ENCODE measurements at regions not wholly inside any gene's neighbourhood (a gene's known extent, or its start where the extent isn't known, plus 50 kb on each side); places are given as distances from the start of the nearest gene placed in this dataset.

DNA sequence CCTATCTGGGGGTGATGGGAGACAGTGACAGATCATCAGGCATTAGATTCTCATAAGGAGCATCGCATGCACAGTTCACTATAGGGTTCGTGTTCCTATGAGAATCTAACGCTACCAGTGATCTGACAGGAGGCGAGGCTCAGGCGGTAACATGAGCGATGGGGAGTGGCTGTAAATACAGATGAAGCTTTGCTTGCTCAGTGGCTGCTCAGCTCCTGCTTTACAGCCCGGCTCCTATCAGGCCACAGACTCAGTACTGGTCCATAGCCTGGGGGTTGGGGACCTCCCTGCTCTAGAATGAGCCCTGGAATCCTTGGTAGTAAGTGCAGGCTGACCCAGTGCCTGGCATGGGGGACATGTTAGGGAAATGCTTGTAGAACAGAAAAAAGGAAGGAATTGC lies 426.0 kb downstream of the TYW1 start:
- DNase-seq (ENCODE audit: low spot score): no peak

DNA sequence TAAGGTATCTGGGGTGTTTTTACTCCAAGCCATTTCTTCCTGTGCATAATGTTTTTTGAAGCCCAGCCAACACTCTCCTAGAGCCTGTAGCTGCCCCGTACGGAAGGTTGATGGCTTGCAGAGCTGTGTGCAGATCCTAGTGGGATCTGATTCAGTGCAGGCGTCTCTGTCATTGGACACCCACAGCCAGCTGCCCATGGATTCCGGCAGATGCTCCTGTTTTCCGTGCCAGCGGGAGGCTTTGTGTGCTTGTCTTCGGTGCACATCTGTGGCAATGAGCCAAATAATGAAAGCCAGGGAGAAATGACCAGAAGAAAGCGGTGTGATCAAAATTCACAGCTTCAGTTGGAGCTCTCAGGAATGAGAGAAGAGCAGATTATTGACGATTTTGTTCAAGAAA lies 426.4 kb downstream of the TYW1 start:
- no peak for DNase-seq (ENCODE audit: low spot score)

DNA sequence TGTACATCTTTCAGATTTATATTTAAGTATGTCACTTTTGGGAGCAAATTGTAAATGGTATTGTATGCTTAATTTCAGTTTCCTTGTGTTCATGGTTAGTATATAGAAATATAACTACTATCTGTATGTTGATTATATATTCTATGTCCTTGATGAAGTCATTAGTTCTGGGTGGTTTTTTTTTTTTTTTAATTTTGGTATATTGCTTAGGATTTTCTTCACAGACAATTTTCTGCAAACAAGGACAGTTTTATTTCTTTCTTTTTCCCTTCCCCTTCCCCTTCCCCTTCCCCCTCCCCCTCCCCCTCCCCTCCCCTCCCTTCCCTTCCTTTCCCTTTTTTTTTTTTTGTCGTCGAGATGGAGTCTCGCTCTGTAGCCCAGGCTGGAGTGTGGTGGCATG lies 430.0 kb downstream of the TYW1 start:
- DNase-seq (ENCODE audit: low spot score): no peak

DNA sequence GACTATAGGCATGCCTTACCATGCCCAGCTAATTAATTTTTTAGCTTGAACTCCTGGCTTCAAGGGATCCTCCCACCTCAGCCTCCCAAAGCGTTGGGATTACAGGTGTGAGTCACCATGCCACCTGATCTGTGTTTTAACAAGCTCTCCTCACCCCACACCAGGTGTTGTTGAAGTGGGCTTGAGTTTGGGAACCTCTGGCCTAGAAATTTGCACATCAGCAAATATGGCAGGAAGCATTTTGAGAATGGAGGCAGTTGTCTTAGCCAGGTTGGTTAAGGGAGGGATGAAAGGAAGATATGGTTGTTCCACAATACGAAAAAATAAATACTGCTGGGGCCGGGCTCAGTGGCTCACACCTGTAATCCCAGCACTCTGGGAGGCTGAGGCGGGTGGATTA lies 433.1 kb downstream of the TYW1 start:
- DNase-seq (ENCODE audit: low spot score): no peak

DNA sequence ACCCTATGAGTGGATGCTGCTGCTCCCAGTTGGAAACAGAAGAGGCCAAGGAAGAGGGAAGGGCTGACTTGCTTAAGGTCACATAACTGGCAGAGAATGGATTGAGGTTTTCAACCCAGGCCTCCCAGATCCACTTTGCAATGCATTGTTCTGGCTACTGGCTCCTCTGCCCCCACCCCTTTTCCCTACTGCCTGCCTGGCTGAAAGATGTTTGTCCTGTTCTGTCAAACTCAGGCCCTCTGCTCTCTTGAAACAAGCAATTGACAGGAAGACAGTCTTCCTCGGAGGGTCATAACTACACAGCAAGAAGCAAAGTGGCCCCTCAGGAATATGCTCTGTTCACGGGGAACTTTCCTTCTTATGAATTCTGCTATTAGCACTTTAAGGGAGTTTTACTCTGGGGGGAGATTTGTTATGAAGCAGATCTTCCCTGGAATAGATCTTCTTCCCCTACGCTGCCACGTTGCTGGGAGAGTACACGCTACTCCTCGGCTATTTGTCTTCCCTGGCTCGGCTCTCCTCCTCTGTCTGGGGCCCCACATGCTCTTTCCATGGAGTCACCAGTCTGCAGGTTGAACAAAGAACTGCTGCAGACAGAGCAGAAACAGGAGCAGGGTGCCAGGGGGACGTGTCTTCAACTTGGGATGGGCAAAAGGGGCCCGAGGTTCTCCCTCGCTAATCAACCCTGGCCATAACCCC lies 436.1 kb downstream of the TYW1 start:
- DNase-seq (ENCODE audit: low spot score): no peak

DNA sequence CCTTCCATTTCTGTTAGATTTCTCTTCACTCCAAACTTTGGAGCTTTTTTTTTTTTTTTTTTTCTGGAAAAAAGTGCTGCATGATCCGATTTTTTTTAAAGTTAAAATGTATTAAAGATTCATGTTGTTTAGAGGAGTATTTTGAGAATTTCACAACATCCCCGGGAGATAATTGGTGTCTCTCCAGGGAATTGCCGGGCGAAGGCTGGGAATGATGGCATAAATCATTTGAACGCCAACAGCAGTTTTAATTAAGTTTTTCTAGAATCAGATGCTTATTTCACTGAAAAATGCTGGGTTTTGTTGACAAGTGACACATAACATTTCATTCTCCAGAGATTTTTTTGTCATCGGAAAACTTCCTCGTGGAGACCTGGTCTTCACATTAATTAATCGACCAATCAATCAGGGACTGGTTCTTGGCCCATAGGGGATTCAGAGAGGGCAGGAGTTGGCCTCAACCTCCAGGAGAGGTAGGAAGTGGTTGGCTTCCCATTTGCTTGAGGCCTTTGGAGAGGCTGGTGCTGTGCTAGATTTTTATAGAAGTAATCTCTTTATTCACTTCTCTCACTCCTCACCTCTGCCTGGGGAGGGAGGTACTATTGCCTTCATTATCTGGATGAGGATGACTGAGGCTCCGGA lies 439.4 kb downstream of the TYW1 start:
- DNase-seq (ENCODE audit: low spot score): no peak

DNA sequence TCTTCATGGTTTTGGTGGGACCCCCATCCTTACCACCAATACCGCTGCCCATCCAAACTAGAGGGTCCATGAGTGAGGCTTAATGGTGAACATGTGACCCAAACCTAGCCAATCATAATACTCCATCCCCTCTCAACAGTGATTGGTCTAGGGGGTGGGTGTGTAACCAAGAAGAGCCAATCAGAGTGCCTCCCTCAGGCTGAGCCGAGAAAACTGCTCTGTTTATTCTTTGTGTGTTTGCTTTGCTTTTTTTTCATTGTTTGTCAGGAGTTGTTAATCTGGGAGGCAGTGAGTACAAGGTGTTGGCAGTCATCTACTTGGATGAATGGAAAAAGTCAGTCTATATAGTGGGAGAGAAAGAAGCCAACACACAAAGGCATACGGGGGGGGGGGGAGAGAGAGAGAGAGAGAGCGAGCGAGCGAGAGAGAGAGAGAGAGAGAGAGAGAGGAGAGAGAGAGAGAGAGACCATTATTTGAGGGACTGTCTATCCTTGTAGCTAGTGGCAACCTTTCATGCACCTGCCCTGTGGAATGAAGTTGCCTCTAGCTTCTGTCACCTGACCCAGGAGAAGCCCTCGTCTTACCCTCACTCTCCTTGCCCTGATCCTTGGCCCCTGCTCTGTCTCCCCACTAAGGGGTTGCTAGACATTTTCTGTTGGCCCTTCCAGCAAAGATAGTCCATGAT lies 441.7 kb downstream of the TYW1 start:
- no peak for DNase-seq (ENCODE audit: low spot score)

DNA sequence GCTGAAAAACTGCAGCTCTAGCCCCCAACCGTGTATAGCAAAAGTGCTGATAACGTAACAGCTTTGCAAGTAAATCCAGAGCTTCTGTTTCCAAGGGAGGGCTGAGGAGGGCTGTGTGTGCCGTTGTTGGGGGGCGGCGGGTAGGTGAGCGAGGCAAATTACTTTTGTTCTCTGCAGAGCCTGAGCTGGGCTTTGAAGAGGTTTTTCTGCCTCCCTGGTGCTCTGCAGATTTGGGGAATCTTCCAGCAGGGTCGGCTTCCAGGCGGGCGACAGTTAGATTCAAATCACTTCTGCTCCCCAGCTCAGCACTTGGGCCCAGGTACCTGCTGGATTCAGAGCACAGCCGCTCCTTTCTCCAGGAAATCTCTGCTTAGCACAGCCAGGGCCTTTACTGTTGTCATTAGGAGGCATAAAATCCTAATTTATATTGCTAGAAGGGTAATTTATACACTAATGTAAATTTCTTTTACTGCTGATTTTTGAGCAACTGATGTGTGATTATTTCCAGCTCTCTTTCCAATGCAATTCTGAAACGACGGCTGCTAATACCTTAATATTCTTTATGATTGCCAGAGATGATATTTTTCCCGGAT lies 442.4 kb downstream of the TYW1 start:
- no peak for DNase-seq (ENCODE audit: low spot score)

DNA sequence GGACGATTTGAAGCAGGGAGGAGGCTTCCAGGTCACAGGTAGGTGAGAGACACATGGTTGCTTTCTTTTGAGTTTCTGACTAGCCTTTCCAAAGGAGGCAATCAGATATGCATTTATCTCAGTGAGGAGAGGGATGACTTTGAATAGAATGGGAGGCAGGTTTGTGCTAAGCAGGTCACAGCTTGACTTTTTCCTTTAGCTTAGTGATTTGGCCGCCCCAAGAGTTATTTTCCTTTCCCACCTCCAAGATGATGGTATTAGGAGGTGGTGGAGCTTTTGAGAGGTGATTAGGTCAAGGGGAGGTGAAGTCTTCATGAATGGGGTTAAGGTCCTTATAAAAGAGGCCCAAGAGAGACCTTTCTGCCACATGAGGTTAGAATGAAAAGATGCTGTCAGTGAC lies 443.7 kb downstream of the TYW1 start:
- no peak for DNase-seq (ENCODE audit: low spot score)

DNA sequence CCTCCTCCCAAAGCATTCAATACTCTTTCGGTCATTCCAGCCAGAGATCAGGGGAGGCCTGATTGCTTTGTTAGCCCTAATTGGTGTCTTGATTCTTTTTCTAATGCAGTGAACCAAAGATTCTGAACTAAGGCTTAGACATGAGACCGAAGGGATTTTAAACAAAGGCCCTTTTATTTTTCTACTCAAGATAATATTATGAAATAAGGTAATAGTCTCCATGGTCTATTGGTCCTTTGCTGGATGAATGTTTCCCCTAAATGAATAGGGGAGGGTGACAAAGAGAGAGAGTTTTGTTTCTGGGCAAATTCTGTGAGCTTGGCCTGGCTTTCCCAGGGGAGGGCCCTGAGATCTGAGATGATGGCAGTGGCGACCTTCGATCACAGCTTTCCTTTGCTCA lies 449.1 kb downstream of the TYW1 start:
- DNase-seq (ENCODE audit: low spot score): no peak

DNA sequence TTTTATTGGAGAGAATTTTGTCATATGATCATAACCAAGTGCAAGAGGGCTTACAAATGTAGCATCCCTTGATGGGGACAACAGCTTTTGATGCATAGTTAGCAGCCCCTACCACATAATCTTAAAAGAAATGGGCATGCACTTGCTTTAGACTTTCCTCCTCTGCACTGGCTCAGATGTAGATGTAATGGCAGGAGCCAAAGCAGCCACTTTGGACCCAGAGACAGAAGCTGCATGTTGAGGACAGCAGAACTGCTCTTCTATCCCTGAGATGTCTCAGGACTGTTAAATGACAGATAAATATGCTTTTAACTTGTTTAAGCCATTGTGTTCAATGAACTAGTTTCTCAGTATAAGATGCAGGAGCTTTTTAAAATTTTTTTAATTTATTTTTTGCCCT lies 450.7 kb downstream of the TYW1 start:
- no peak for DNase-seq (ENCODE audit: low spot score)

DNA sequence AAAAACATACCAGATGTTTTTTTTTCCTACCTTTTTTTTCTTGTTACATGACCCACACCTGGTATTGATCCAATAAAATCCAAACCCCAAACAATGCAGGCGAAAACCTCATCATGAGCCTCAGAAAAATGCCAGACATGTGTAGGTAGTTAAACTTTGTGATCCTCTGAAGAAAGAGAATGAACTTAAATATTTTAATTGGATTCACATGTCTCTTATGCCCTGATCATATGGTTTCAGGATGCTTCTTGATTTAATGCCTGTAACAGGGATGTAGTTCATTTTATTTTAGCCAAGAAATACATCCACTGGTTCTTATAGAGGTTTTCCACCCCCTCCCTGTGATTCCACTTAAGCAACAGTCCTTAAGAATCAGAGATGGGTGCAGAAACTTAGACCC lies 451.6 kb downstream of the TYW1 start:
- DNase-seq (ENCODE audit: low spot score): no peak

DNA sequence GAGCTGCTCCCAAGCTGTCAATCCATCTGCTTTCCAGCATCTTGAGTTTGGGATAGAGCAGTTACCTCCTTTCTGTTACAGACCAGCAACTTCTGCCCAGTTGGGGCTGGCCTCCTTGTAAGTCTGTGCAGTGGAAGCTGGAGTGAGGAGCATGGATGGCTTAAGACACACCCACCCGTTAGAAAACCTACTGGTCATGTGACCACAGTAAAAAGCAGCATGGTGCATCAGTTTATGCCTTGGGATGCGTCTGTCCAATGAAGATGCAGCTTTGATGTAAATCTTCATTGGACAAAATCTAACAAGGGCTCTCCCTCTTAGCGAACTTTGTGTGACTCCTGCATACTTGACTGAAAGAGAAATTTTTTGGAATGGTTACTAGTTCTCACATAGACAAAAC lies 453.5 kb downstream of the TYW1 start:
- no peak for DNase-seq (ENCODE audit: low spot score)

DNA sequence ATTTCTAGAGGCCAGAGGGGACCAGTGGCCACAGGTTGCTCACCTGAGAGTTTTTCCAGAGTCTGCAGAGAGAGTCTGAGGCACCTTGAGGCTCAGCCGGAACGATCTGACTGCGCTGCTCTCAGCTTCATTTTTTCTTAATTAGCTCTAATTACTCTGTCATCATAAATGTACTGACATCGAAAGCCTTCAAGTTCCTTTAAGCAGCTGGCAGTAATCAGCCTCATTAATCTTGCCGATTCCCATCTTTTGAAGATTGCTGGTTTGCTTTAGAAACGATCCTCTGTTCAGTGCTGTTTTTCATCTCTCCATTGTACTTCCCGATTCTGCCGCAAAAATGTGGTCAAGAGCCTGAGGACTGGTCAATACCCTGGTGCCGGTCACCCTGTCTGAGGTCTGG lies 454.7 kb downstream of the TYW1 start:
- DNase-seq (ENCODE audit: low spot score): no peak

DNA sequence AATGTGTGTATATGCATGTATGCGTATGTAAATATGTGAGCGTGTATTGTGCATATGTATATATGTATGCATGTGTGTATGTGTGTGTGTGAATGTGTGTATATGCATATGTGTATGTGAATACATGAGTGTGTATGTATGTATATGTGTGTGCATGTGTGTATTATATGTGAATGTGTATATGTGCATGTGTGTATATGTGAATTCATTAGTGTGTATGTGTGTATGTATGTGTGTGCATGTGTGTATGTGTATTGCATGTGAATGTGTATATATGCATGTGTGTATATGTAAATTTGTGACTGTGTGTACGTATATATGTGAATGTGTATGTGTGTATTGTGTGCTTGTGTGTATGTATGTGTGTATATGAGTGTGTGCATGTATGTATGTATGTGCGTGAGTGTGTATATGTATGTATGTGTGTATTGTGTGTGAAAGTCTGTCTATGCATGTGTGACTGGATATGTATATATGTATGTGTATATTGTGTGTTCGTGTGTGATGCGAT lies 455.9 kb downstream of the TYW1 start:
- no peak for DNase-seq (ENCODE audit: low spot score)

DNA sequence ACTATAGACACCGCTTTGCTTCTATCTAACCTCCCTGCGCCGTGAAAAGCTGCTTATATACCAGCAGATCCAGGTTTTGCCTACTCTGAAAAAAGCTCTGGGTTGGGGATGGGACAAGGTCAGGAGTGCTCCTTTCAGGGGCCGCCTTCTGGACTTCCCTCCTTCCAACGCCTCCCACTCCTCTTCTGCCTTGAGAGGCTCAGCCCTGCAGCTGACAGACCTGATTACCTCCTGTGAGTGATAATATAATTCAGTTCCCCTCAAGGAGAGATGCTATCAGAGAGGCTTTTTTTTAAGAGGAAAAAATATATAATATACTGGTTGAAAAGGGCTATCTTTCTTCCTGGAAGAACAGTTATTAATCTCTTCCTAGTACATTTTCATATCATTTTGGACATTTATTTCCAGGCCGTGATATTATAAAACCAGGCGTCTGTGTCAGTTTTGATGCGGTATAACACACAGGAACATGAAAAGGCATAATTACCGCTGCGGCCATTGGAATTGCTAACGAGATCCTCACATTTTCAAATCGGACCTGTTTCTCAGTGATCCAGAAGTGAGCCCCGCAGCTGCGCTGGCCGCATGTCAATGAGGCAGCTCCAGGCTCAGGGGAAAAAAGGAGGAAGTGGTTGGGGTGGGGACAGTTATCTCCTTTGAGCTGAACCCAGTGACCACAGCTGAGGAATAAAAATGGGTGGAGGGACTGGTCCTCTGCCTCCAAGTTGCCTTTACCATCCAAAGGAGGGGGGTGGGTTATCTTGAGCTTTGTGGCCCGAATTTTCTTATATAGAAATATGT lies 457.1 kb downstream of the TYW1 start:
- DNase-seq (ENCODE audit: low spot score): no peak

DNA sequence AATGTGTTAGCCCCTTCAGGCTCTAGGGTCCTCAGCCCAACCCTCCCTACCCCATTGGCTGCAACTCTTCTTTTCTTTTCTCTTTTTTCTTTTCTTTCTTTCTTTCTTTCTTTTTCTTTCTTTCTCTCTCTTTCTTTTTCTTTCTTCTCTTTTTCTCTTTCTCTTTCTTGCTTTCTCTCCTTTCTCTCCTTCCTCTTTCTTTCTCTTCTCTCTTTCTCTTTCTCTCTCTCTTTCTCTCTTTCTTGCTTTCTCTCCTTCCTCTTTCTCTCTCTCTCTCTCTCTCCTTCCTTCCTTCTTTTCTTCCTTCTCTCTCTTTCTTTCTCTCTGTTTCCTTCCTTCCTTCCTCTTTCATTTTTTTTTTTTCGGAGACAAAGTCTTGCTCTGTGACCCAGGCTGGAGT lies 458.9 kb downstream of the TYW1 start:
- DNase-seq (ENCODE audit: low spot score): no peak

DNA sequence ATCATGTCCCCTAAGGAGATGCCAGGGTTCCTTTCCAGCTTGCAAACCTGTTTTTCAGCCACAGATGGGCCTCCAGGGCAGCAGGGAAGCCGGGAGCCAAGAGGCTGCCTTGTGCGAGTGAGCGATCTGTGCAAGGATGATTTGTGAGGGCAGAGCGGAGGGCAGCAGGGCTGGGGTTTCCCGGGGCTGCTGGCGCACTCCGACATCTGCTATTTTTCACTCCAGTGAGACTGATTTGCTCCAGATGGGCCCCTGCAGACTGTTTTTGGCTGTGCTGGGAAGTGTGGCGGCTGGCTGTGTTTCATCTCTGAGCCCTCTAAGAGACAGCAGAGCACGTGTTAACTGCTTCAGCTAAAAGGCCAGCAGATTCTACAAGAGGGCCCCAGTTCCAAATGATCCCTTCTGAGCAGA lies 466.2 kb downstream of the TYW1 start:
- DNase-seq (ENCODE audit: low spot score): no peak

DNA sequence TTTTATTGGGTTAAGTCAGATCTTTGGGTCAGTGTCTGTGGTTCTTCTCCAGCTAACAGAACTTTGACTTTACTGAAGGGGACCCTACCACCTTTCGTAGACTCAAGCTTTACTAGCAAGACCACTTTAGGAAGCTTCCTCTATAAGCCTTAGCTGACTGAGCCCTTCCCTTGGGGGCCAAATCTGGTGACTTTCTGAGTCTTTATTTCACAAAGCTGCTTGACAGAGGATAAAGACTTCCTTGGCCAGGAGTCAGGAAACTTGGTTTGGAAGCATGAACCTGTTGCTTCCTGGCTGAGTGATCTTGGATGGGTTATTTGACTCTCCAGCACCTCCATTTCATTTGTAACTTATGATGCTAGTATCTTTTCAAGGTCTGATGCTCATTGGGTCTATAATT lies 466.7 kb downstream of the TYW1 start:
- DNase-seq (ENCODE audit: low spot score): no peak

DNA sequence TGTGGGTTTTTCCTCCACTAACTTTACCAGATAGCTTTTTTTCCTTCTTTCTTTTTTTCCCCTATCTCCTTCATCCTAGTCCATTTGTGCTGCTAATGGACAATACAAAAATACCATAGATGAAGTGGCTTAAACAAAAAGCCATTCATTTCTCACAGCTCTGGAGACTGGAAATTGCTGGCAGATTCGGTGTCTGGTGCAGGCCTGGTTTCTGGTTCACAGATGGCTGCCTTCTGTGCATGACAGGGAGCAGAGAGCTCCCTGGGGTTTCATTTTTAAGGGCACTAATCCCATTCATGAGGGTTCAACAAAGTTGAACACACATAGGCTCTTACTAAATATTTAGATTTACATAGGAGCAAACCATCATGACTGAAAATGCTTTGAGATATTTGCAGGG lies 467.4 kb downstream of the TYW1 start:
- no peak for DNase-seq (ENCODE audit: low spot score)

DNA sequence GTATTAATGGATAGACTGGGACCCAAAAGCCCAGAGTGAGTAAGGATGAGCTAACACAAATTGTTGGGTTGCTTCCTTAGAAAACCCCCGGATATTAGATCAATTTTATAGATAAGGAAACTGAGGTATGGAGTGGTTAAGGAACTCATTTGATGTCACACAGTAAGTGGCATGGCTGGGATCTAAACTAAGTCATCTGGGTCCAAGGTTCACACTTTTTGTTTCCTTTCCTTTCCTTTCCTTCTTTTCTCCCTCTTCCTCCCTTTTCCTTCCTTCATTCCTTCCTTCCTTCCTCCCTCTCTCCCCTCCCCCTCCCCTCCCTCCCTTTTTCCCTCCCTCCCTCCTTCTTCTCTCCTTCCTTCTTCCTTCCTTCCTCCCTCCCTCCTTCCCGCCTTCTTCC lies 469.5 kb downstream of the TYW1 start:
- no peak for DNase-seq (ENCODE audit: low spot score)

DNA sequence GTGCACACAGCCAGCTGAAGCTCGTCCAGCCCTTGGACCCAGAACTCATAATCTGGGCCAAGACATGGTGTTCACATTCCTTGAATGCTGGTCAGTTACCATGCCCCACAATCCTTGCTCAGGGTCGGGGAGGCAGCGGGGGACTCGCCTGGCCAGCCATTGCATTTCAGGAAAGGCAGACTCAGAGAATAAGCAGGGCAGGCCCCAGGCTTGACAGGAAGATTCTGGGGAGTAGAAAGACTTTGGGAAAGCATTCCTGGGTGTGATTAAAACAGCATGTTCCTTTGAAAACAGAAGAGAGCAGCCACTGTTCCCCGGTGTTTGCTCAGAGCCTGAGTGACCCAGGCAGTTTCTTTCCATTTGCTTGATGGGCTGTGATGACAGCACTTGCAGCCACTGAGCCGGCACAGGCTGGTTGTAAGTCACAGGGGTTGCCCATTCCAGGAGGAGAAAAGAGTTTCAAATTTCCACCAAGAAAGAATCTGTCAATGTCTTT lies 473.7 kb downstream of the TYW1 start:
- no peak for DNase-seq (ENCODE audit: low spot score)

All from A172 (cell line).